PC-9 (cell line): ENCODE measurements at regions not wholly inside any gene's neighbourhood (a gene's known extent, or its start where the extent isn't known, plus 50 kb on each side); places are given as distances from the start of the nearest gene placed in this dataset.

Experiments
- BruUV-seq: library from RNA; stranded (reverse); fragments of 400-500 nt; replicated peaks from 2 replicates; lab custom pipeline; 2021; lab: Mats Ljungman, UMichigan
- CTCF ChIA-PET: fragments of 300-600 bp; sonication (Branson Sonifier 250); formaldehyde crosslinking; loops from one replicate; lab custom pipeline; 2022; ENCODE audit warnings: antibody characterized with exemption; lab: Charles Lee
- POLR2A ChIA-PET: fragments of 300-600 bp; sonication (Branson Sonifier 250); formaldehyde crosslinking; loops from one replicate; lab custom pipeline; 2022; ENCODE audit warnings: antibody characterized with exemption; ENCODE audit not compliant: unreplicated experiment; lab: Charles Lee
- DNase-seq, 2 experiments: peaks; one replicate each; pipeline versions ENCODE4 v3.0.0 to v3.0.0-alpha.2; 2015 to 2022; ENCODE audit warnings: mixed read lengths in 1 of 2
- H2AFZ ChIP-seq: fragments of 200-600 bp; sonication (generic); 2 replicates; pipeline ENCODE4 v1.8.1; 2017; ENCODE audit warnings: antibody characterized with exemption
- H3F3A ChIP-seq: fragments of 200-600 bp; sonication (generic); 2 replicates; pipeline ENCODE4 v1.8.1; 2017; ENCODE audit warnings: antibody characterized with exemption, mild to moderate bottlenecking, low read depth; ENCODE audit not compliant: insufficient read depth
- H3K27ac ChIP-seq: fragments of 200-600 bp; sonication (generic); 2 replicates; pipeline ENCODE4 v1.6.1; 2016; ENCODE audit warnings: mixed run types
- H3K27me3 ChIP-seq: fragments of 200-600 bp; sonication (generic); 2 replicates; pipeline ENCODE4 v1.6.1; 2016; ENCODE audit warnings: low read depth, mixed run types; ENCODE audit not compliant: insufficient read depth
- H3K36me3 ChIP-seq: fragments of 200-600 bp; sonication (generic); 2 replicates; pipeline ENCODE4 v1.6.1; 2016; ENCODE audit warnings: low read depth, mixed run types
- H3K4me1 ChIP-seq: fragments of 200-600 bp; sonication (generic); replicated peaks from 2 replicates; pipeline ENCODE4 v1.6.1; 2016; ENCODE audit warnings: mixed run types; ENCODE audit not compliant: insufficient read depth
- H3K4me2 ChIP-seq: fragments of 200-600 bp; sonication (generic); 2 replicates; pipeline ENCODE4 v1.6.1; 2017; ENCODE audit warnings: mixed run types
- H3K4me3 ChIP-seq: fragments of 200-600 bp; sonication (generic); 2 replicates; pipeline ENCODE4 v1.6.1; 2016; ENCODE audit warnings: mixed run types
- H3K79me2 ChIP-seq: fragments of 200-600 bp; sonication (generic); 2 replicates; pipeline ENCODE4 v1.6.1; 2017; ENCODE audit warnings: low read depth, mixed run types
- H3K9me2 ChIP-seq: fragments of 200-600 bp; sonication (generic); 2 replicates; pipeline ENCODE4 v1.8.1; 2017; ENCODE audit warnings: mild to moderate bottlenecking; ENCODE audit not compliant: insufficient read depth
- H3K9me3 ChIP-seq: fragments of 200-600 bp; sonication (generic); 2 replicates; pipeline ENCODE4 v1.8.1; 2016; ENCODE audit warnings: low read depth; ENCODE audit not compliant: insufficient read depth
- H4K20me1 ChIP-seq: fragments of 200-600 bp; sonication (generic); 2 replicates; pipeline ENCODE4 v1.8.1; 2017; ENCODE audit not compliant: insufficient read depth
- EZH2 ChIP-seq: fragments of 200-600 bp; sonication (generic); IDR thresholded peaks from 2 replicates; pipeline ENCODE4 v1.8.0; 2017; ENCODE audit warnings: antibody characterized with exemption, low read depth
- intact Hi-C: fragments of 100-400 bp; cut with micrococcal nuclease; formaldehyde crosslinking; loops from one replicate; pipeline ENCODE4 v1.10.0; 2022; ENCODE audit not compliant: unreplicated experiment
- TF ChIP-seq, protein P1 (sequence below): fragments of 200-600 bp; sonication (generic); conservative IDR thresholded peaks from 2 replicates; pipeline ENCODE4 v1.6.1; 2017; ENCODE audit warnings: mixed run types, antibody characterized with exemption, mild to moderate bottlenecking, moderate library complexity

- DNase-seq: no peak
- Histone ChIP-seq H3K79me2 (no peaks in the 10 kb centered on the region), H3K4me1 (no peaks in the 10 kb centered on the region), H3K4me2 (no peak overlapping the region), H3K4me3 (no peak overlapping the region), H3F3A (no peaks in the 10 kb centered on the region), H3K36me3 (no peaks in the 10 kb centered on the region), H4K20me1 (no peaks in the 10 kb centered on the region), H2AFZ (no peak overlapping the region), H3K9me2 (no peaks in the 10 kb centered on the region), H3K27me3 (peaks cover 64% of the 10 kb centered on the region), H3K27ac (no peak overlapping the region), H3K9me3 (no peaks in the 10 kb centered on the region; the same call in 1 of the 2 replicates)
- BruUV-seq: no TSS peak
- CTCF ChIA-PET: no interaction called here
- intact Hi-C loops: no loop called here
- POLR2A ChIA-PET: no interaction called here
- TF ChIP-seq, protein P1, sequence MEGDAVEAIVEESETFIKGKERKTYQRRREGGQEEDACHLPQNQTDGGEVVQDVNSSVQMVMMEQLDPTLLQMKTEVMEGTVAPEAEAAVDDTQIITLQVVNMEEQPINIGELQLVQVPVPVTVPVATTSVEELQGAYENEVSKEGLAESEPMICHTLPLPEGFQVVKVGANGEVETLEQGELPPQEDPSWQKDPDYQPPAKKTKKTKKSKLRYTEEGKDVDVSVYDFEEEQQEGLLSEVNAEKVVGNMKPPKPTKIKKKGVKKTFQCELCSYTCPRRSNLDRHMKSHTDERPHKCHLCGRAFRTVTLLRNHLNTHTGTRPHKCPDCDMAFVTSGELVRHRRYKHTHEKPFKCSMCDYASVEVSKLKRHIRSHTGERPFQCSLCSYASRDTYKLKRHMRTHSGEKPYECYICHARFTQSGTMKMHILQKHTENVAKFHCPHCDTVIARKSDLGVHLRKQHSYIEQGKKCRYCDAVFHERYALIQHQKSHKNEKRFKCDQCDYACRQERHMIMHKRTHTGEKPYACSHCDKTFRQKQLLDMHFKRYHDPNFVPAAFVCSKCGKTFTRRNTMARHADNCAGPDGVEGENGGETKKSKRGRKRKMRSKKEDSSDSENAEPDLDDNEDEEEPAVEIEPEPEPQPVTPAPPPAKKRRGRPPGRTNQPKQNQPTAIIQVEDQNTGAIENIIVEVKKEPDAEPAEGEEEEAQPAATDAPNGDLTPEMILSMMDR: no peak
- no peak for TF ChIP-seq EZH2
Observed at GRCh38 chr20:60984666-60985065, 267.4 kb upstream of the CDH4 start.

DNA sequence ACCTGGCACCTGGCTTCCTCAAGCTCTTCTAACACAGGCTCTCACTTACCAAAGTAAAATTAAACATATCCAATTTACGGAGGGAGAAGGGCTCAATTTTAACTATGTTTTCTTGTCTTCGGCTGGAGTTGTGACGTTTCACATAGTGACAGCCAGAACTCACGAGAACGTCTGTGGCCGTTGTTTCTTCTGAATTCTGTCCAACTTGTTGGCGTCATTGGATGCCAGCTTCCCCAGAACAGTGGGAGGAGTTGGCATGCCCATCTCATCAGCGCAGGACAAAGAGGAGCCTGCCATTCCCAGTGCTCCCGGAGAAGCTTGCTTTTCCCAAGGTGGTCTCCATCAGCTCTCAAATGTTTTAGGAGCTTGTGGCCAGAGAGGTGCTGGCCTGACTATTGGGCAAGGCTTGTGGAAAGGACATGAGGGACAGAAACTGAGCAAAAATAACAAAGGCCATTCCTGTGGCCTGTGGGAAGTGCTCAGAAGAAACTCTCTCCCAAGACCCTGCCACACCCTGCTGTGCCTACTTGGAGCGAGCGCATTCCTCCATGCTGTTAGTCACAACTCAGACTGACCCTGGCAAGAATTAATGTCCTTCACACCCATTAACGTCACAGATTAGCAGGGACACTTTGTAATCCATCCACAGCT is 265.4 kb upstream of the CDH4 start:
- no peak for DNase-seq
- POLR2A ChIA-PET: no interaction called here
- intact Hi-C loops: no loop called here
- no peak overlapping the region for H2AFZ ChIP-seq
- no peaks in the 10 kb centered on the region for H3K36me3 ChIP-seq
- CTCF ChIA-PET: no interaction called here
- H3F3A ChIP-seq: no peaks in the 10 kb centered on the region
- no peak overlapping the region for H3K4me3 ChIP-seq
- TF ChIP-seq, protein P1: no peak
- no peak for TF ChIP-seq EZH2
- peaks cover 83% of the 10 kb centered on the region for H3K27me3 ChIP-seq
- H3K4me1 ChIP-seq: no peaks in the 10 kb centered on the region
- no peak overlapping the region for H3K27ac ChIP-seq
- no TSS peak for BruUV-seq
- H3K9me3 ChIP-seq: no peaks in the 10 kb centered on the region
- no peaks in the 10 kb centered on the region for H3K9me2 ChIP-seq
- H3K4me2 ChIP-seq: no peak overlapping the region
- H4K20me1 ChIP-seq: no peaks in the 10 kb centered on the region
- H3K79me2 ChIP-seq: no peaks in the 10 kb centered on the region

DNA sequence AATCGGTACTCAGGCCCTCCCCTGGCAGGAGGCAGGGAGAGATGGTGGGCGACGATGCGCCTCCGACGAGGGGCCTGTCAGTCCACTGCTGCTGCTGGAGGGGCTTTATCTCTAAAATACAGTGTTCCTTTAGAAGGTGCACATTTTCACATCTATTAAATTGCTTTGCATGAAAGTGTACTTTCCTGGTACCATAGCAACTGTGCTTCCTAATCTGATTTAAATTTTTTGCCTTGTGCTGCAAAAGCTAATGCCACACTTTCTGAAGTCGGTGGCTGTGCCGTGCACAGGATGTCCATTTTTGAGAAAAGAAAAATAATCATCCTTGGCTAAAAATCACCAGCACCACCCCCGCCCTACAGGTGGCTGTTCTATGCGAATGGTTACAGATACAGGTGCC is 262.0 kb upstream of the CDH4 start:
- Histone ChIP-seq H3K36me3 (no peaks in the 10 kb centered on the region), H3K27me3 (peaks cover 99% of the 10 kb centered on the region), H3K4me1 (no peaks in the 10 kb centered on the region), H3K27ac (no peak overlapping the region), H3K79me2 (no peaks in the 10 kb centered on the region), H3K9me3 (no peaks in the 10 kb centered on the region), H3K9me2 (no peaks in the 10 kb centered on the region), H3K4me3 (no peak overlapping the region), H4K20me1 (no peaks in the 10 kb centered on the region), H3F3A (no peaks in the 10 kb centered on the region), H3K4me2 (no peak overlapping the region), H2AFZ (no peak overlapping the region)
- 0 out of 2 replicates have a peak, but pooled peaks have one; percentile 70 for TF ChIP-seq EZH2
- TF ChIP-seq, protein P1: no peak
- DNase-seq: no peak
- ChIA-PET CTCF (no interaction called here), POLR2A (no interaction called here)
- intact Hi-C loops: no loop called here
- no TSS peak for BruUV-seq
